ENCODE measurements at regions not wholly inside any gene's neighbourhood (a gene's known extent, or its start where the extent isn't known, plus 50 kb on each side); places are given as distances from the start of the nearest gene placed in this dataset.

DNA sequence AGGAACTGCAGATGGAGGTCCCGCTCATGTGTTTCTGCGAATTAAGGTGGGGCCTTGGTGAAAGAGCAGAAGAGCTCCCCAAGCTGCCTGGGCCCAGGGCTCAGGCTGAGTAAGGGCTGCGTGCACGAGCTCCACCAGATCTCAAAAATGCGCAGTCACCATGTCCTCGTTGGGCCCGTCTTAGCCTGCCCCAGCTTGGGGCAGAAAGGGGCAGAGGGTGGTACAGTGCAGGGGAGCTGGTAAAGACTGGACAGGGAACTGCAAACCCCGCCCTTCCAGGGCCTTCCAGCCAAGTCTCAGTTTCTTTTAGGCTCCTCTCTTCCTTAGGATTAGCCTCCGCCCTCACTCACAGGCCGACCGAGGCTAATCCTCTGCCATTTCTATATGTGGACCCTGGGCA, 101.6 kb downstream of the FOXF2 start:
- Mint-ChIP-seq H3K36me3 (ENCODE audit: low read depth) (no peaks in the 10 kb centered on the region), H3K27ac (no peak overlapping the region), H3K9me3 (no peaks in the 10 kb centered on the region), H3K4me1 (ENCODE audit: low read depth) (no peaks in the 10 kb centered on the region), H3K4me3 (no peak overlapping the region), H3K27me3 (ENCODE audit: low read depth) (no peaks in the 10 kb centered on the region)
- CTCF ChIA-PET, result no interaction called here
- DNase-seq, result no peak
- intact Hi-C loops (cut with micrococcal nuclease), result no loop called here

DNA sequence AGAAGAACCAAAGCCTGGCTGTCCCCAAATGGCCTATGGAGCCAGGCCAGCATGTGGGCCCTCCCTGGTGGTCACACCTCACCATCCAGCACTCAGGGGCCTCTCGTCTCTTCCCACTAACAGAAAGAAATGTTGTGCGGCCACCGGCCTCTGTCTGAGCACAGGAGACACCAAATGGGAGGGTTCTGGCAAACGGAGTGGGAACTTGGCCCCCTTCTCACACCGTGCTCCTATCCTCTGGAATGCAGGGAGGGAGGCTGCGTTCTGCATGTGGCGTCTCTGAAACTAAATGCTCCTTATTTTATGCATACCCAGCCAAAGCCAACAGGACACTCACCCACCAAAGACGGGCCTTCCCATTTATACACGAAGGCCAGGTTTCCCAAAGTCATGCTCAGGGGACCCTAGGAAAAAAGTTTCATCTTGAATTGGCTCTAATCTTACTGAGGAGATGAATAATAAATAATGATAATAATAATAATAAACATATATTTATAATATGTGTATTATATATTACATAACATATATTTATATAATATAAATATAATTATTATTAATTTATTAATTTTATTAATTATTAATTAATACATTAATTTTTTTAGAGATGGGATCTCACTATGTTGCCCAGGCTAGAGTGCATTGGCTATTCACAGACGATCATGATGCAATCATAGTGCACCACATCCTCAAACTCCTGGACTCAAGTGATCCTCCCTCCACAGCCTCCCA, 102.4 kb downstream of the FOXF2 start:
- Mint-ChIP-seq H3K27me3 (ENCODE audit: low read depth) (no peaks in the 10 kb centered on the region), H3K9me3 (no peaks in the 10 kb centered on the region), H3K36me3 (ENCODE audit: low read depth) (no peaks in the 10 kb centered on the region), H3K4me3 (no peak overlapping the region), H3K27ac (no peak overlapping the region), H3K4me1 (ENCODE audit: low read depth) (no peaks in the 10 kb centered on the region)
- DNase-seq, result no peak
- intact Hi-C loops (cut with micrococcal nuclease), result no loop called here
- CTCF ChIA-PET, result no interaction called here

DNA sequence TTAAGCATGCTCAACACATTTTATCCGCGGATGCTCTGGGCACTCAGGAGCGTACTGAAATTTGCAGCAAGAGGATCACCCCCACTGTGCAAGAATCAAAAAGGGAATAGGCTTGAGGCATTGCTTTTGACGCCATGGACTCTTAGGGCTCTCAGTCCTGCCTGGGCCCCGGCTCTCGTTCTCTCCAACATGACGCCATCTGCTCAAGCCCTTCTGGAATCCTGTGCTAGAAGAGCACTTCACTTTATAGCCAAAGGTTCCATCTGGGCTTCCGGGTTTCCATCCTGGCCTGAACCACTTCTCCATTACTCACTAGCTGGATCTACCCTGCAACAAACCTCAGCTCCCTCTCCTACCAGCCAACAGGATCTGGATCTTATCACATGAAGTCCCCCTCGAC, 105.3 kb downstream of the FOXF2 start:
- Mint-ChIP-seq H3K4me1 (ENCODE audit: low read depth) (no peaks in the 10 kb centered on the region), H3K36me3 (ENCODE audit: low read depth) (no peaks in the 10 kb centered on the region), H3K4me3 (no peak overlapping the region), H3K9me3 (no peaks in the 10 kb centered on the region), H3K27ac (no peak overlapping the region), H3K27me3 (ENCODE audit: low read depth) (no peaks in the 10 kb centered on the region)
- CTCF ChIA-PET, result no interaction called here
- intact Hi-C loops (cut with micrococcal nuclease), result no loop called here
- DNase-seq, result no peak

DNA sequence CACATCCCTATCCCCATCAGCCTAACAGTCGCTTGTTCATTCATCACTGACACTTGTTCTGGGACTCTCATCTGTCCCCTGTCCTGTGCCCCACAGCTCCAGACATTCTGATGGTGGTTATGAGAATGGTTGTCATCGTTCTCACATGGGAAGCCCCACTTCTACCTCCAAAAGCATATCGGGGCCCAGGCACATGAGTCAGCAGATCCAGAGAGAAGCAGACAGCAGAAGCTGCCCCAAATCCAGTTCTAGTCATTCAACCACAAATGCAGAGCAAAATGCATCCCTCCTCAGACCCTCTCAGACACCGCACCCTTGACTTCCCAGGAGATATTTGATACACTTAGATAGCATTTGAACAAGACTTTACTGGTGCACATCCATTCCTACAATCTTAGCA, 106.0 kb downstream of the FOXF2 start:
- Mint-ChIP-seq H3K27me3 (ENCODE audit: low read depth) (no peaks in the 10 kb centered on the region), H3K4me3 (no peak overlapping the region), H3K27ac (no peak overlapping the region), H3K4me1 (ENCODE audit: low read depth) (no peaks in the 10 kb centered on the region), H3K36me3 (ENCODE audit: low read depth) (no peaks in the 10 kb centered on the region), H3K9me3 (no peaks in the 10 kb centered on the region)
- intact Hi-C loops (cut with micrococcal nuclease), result no loop called here
- CTCF ChIA-PET, result interaction anchor here (0.8 kb wide), 1 partner anchor 28 kb away, joined by 3 read pairs; no protein-coding TSS in a partner anchor
- DNase-seq, result no peak

DNA sequence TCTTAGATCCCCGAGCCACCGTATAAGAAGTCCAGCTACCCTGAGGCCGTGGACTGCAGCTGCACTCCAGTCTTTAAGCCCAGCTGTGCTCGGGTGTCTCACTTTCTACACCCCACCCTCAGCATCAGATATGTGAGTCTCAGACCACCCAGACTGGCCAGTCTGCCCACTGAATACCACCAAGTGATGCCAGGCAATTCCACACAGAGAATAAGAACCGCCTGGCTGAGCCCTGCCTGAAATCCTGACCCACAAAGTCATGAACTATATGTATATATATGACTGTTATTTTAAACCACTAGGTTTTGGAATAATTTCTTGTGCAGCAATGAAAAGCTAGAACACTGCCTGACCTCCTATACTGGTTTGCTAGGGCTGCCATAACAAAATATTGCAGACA, 106.7 kb downstream of the FOXF2 start:
- intact Hi-C loops (cut with micrococcal nuclease), result no loop called here
- DNase-seq, result no peak
- H3K27ac Mint-ChIP-seq, result no peak overlapping the region
- no peak overlapping the region for H3K4me3 Mint-ChIP-seq
- no peaks in the 10 kb centered on the region for H3K9me3 Mint-ChIP-seq
- H3K4me1 Mint-ChIP-seq (ENCODE audit: low read depth), result no peaks in the 10 kb centered on the region
- CTCF ChIA-PET, result interaction anchor here (0.8 kb wide), 1 partner anchor 28 kb away, joined by 3 read pairs; no protein-coding TSS in a partner anchor
- no peaks in the 10 kb centered on the region for H3K36me3 Mint-ChIP-seq (ENCODE audit: low read depth)
- H3K27me3 Mint-ChIP-seq (ENCODE audit: low read depth), result no peaks in the 10 kb centered on the region

DNA sequence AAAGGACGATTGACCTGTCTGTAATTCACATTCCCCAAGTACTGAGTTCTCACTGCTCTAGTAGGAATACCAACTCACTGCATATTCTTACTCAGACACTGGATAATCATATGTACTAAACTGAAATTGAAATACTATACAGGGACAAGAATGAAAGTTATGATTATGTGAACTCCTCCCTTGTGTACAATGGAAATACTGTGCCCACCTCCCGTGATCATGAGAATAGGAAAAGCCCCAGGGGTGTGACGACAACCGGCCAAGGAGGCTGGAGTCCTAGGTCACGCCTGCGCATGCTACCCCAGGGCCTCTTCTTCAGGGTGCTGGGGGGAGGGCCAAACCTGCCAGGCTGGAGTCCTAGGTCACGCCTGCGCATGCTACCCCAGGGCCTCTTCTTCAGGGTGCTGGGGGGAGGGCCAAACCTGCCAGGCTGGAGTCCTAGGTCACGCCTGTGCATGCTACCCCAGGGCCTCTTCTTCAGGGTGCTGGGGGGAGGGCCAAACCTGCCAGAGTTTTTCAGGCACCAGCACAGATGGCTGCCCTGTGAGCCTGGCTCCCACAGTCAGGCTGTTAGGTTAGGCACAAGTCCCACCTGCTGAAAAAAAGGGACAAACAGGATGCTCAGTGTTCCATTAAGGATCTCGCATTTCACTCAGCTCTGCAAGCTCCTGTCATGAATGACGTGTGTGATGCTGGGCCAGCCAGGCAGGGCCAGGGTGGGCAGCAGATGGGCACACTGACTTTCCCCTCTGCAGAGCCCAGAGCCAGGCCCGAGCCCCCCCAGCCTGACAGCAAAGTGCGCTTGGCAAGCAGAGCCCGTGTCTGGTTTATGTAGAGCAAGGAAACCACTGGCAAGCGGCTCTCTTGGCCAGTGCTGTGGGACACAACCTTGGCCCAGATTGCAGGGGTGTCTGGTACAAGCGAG, 107.7 kb downstream of the FOXF2 start:
- Mint-ChIP-seq H3K27ac (no peak overlapping the region), H3K9me3 (no peaks in the 10 kb centered on the region), H3K36me3 (ENCODE audit: low read depth) (no peaks in the 10 kb centered on the region), H3K27me3 (ENCODE audit: low read depth) (peaks cover 5% of the 10 kb centered on the region), H3K4me3 (no peak overlapping the region), H3K4me1 (ENCODE audit: low read depth) (no peaks in the 10 kb centered on the region)
- CTCF ChIA-PET, result no interaction called here
- intact Hi-C loops (cut with micrococcal nuclease), result no loop called here
- DNase-seq, result no peak

DNA sequence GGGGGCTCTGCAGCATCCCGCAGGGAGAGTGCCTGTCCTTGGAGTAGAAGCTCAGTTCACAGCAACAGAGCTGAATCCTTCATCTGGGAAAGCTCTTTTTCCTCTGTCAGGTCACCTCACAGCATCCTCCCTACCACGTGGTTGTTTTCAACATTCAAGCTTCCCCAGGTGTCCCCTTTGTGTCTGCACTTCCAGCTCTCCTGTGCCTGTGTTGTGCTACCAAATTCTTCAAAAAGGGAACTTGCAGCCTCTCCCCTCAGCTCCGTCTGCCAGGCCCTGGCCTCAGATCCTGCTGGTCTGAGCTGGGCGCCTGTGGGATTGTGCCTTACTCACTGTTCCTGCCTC, 108.4 kb downstream of the FOXF2 start:
- CTCF ChIA-PET, result no interaction called here
- no peaks in the 10 kb centered on the region for H3K36me3 Mint-ChIP-seq (ENCODE audit: low read depth)
- H3K4me3 Mint-ChIP-seq, result no peak overlapping the region
- no peak for DNase-seq
- peaks cover 6% of the 10 kb centered on the region for H3K27me3 Mint-ChIP-seq (ENCODE audit: low read depth)
- no peak overlapping the region for H3K27ac Mint-ChIP-seq
- H3K4me1 Mint-ChIP-seq (ENCODE audit: low read depth), result no peaks in the 10 kb centered on the region
- intact Hi-C loops (cut with micrococcal nuclease), result no loop called here
- H3K9me3 Mint-ChIP-seq, result no peaks in the 10 kb centered on the region

DNA sequence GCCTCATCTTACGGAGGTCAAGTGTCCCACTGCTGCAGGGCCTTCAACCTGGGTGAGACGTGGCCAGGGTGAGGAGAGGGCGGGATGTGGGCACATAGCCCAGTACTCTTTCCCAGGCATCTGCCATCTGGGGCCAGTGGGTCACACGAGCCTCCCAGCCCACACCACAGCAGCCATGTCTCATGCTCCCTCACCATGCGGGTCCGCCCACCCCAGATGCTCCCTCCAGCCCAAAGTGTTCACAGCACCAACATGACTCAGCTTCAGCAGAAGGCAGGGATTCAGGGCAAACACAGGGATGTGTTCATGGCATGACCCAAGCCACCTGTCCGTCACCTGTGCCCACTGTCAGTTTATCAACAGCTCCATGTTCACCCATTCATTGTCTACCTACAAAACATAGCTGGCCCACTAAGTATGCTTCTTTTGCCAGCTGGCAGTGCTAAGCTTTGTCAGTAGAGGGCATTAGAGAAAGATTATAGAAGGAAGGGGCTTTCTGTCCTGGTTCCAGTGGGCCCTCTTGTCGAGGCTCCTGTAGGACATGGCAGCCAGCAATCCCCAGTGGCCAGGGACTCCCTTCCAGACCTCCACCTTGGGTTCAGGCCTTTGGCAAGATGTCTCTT, 109.2 kb downstream of the FOXF2 start:
- Mint-ChIP-seq H3K27me3 (ENCODE audit: low read depth) (peaks cover 6% of the 10 kb centered on the region), H3K9me3 (no peaks in the 10 kb centered on the region), H3K27ac (no peak overlapping the region), H3K4me3 (no peak overlapping the region), H3K36me3 (ENCODE audit: low read depth) (no peaks in the 10 kb centered on the region), H3K4me1 (ENCODE audit: low read depth) (no peaks in the 10 kb centered on the region)
- CTCF ChIA-PET, result no interaction called here
- intact Hi-C loops (cut with micrococcal nuclease), result no loop called here
- DNase-seq, result no peak

DNA sequence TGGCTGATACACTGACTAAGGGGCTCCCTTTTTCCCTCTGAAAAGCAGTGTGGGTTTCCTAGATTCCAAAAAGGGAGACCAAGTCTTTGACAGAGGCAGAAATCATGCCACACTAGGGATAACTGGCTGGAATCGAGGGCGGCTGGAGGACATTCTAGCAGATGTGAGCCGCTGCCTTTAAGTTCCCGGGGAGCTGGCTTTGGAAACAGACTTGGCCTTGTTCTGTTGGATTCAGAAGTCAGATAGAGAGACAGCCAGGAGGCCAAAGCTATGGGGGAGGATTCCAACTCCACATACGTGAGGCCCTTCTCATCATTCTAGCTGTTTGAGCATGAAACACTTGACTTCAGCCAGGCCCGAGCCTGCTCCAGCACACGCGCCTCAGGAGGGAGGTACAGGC, 109.9 kb upstream of the FOXC1 start:
- H3K27me3 Mint-ChIP-seq (ENCODE audit: low read depth), result peaks cover 6% of the 10 kb centered on the region
- no peaks in the 10 kb centered on the region for H3K4me1 Mint-ChIP-seq (ENCODE audit: low read depth)
- DNase-seq, result no peak
- no peak overlapping the region for H3K4me3 Mint-ChIP-seq
- no peaks in the 10 kb centered on the region for H3K36me3 Mint-ChIP-seq (ENCODE audit: low read depth)
- no peak overlapping the region for H3K27ac Mint-ChIP-seq
- CTCF ChIA-PET, result no interaction called here
- intact Hi-C loops (cut with micrococcal nuclease), result no loop called here
- no peaks in the 10 kb centered on the region for H3K9me3 Mint-ChIP-seq

DNA sequence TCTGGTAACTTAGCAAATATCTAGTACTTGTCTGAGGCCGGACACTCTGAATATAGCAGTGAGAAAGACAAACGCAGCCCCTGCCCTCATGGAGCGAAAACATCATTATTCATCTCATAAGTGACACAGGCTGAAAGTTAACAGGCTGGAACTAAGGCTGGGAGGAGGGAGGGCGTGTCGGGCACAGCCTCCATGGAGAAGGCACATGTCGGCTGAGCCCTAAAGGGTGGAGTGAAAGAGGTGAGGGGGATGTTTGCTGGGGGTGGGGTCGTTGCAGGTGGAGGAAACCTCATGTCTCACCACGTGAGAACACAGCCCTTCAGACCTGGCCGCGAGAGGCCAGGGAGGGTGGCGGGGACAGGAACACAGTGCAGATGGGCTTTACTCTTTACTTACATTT, 108.8 kb upstream of the FOXC1 start:
- intact Hi-C loops (cut with micrococcal nuclease), result no loop called here
- Mint-ChIP-seq H3K4me3 (no peak overlapping the region), H3K9me3 (no peaks in the 10 kb centered on the region), H3K27me3 (ENCODE audit: low read depth) (peaks cover 6% of the 10 kb centered on the region), H3K36me3 (ENCODE audit: low read depth) (no peaks in the 10 kb centered on the region), H3K27ac (no peak overlapping the region), H3K4me1 (ENCODE audit: low read depth) (no peaks in the 10 kb centered on the region)
- CTCF ChIA-PET, result no interaction called here
- no peak for DNase-seq

DNA sequence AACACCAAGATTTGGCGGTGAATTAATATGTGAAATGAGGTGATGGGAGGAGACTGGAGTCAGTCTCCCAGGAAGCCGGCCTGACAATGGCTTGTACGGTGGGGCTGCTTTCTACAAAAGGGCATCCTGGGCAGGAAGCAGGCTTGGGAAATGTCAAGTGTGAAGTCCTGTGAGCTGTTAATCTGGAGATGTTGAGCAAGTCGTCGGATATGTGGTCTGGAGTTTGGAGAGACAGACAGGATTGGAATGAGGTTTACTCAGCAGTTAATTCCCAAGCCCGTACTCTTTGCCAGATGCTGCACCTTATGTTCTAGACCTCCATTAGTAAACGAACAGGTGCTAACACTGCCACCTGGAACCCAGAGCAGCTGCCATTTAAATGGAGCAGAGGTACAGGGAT, 107.7 kb upstream of the FOXC1 start:
- DNase-seq, result no peak
- Mint-ChIP-seq H3K27ac (no peak overlapping the region), H3K4me1 (ENCODE audit: low read depth) (no peaks in the 10 kb centered on the region), H3K9me3 (no peaks in the 10 kb centered on the region), H3K36me3 (ENCODE audit: low read depth) (no peaks in the 10 kb centered on the region), H3K27me3 (ENCODE audit: low read depth) (peaks cover 6% of the 10 kb centered on the region), H3K4me3 (no peak overlapping the region)
- CTCF ChIA-PET, result no interaction called here
- intact Hi-C loops (cut with micrococcal nuclease), result no loop called here

DNA sequence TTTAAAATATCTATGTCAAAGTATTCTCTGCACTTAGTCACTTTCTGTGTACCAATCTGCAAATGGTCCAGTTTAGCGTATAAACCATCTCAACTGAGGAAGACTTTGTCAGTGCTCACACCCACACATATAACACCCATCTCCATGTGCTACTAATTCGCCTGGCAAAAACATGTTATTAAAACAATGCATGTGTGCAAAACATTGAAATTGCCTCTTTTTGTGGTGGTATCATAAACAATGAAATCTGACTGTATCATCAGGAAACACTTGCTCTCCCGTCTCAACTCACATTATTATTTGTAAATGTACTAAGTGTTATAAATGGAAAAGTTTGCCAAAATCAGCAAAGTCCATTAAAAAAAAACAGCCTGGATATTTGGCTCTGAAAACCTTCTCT, 105.9 kb upstream of the FOXC1 start:
- Mint-ChIP-seq H3K9me3 (no peaks in the 10 kb centered on the region), H3K27ac (no peak overlapping the region), H3K4me1 (ENCODE audit: low read depth) (no peaks in the 10 kb centered on the region), H3K27me3 (ENCODE audit: low read depth) (peaks cover 6% of the 10 kb centered on the region), H3K36me3 (ENCODE audit: low read depth) (no peaks in the 10 kb centered on the region), H3K4me3 (no peak overlapping the region)
- no peak for DNase-seq
- CTCF ChIA-PET, result interaction anchor here (0.6 kb wide), 1 partner anchor 1014 kb away, joined by 3 read pairs; no protein-coding TSS in a partner anchor
- intact Hi-C loops (cut with micrococcal nuclease), result no loop called here

DNA sequence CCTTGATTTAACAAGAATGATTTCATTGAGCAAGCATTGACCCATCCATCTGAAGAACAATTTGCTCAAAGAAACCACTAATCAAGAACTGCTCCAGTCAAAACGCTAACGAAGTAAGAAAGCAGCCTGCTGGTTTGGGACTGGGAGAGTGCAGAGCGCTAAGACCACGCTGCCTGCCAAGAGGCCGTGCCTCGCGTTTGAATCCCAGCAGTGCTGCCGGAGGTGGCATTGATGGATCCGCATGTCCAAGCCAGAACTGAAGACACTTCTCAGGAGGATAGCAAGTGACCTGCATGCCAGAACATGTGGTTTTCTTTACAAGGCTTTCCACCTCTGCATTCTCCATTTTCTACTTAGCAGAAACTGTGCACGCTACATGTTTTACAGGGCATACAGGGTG, 105.2 kb upstream of the FOXC1 start:
- DNase-seq, result no peak
- CTCF ChIA-PET, result no interaction called here
- Mint-ChIP-seq H3K36me3 (ENCODE audit: low read depth) (no peaks in the 10 kb centered on the region), H3K4me3 (no peak overlapping the region), H3K27me3 (ENCODE audit: low read depth) (peaks cover 6% of the 10 kb centered on the region), H3K4me1 (ENCODE audit: low read depth) (no peaks in the 10 kb centered on the region), H3K9me3 (no peaks in the 10 kb centered on the region), H3K27ac (no peak overlapping the region)
- intact Hi-C loops (cut with micrococcal nuclease), result no loop called here
